Nephron (organoid): ENCODE measurements at regions not wholly inside any gene's neighbourhood (a gene's known extent, or its start where the extent isn't known, plus 50 kb on each side); places are given as distances from the start of the nearest gene placed in this dataset.

Source experiments
- H3K27ac Mint-ChIP-seq, 3 experiments: 2 replicates each; pipeline ENCODE4 v1.8.0; 2020; ENCODE audit warnings: mixed read lengths in 3 of 3, mild to moderate bottlenecking in 2 of 3, moderate library complexity in 1 of 3
- H3K27me3 Mint-ChIP-seq: 2 replicates; pipeline ENCODE4 v1.8.0; 2021; ENCODE audit warnings: low read depth, mild to moderate bottlenecking, moderate library complexity, mixed read lengths
- H3K36me3 Mint-ChIP-seq: 2 replicates; pipeline ENCODE4 v1.8.0; 2020; ENCODE audit warnings: low read depth, mixed read lengths
- H3K4me1 Mint-ChIP-seq: 2 replicates; pipeline ENCODE4 v1.8.0; 2020; ENCODE audit warnings: mixed read lengths
- H3K4me3 Mint-ChIP-seq, 3 experiments: 2 replicates each; pipeline ENCODE4 v1.8.0; 2020; ENCODE audit warnings: mild to moderate bottlenecking in 3 of 3, mixed read lengths in 3 of 3, moderate library complexity in 2 of 3
- H3K9me3 Mint-ChIP-seq: 2 replicates; pipeline ENCODE4 v1.8.0; 2020; ENCODE audit warnings: mixed read lengths
- CTCF ChIP-seq, 3 experiments: fragments of 200-600 bp; sonication (generic); IDR thresholded peaks; one replicate each; pipeline ENCODE4 v1.5.0; 2021; ENCODE audit warnings: antibody characterized with exemption in 3 of 3; ENCODE audit not compliant: unreplicated experiment in 3 of 3

- no peaks in the 10 kb centered on the region for H3K4me1 Mint-ChIP-seq
- H3K9me3 Mint-ChIP-seq = no peaks in the 10 kb centered on the region
- no peak for TF ChIP-seq CTCF (IDR thresholded peaks at IDR 0.05; ENCODE audit: unreplicated experiment in 3 of 3)
- H3K36me3 Mint-ChIP-seq = no peaks in the 10 kb centered on the region
- no peak overlapping the region for H3K27ac Mint-ChIP-seq
- no peaks in the 10 kb centered on the region for H3K27me3 Mint-ChIP-seq
- H3K4me3 Mint-ChIP-seq = no peak overlapping the region
These were observed 1054.9 kb upstream of the NXPH2 start for GRCh38 chr2:139835101-139835500.

- Mint-ChIP-seq H3K4me1 (no peaks in the 10 kb centered on the region), H3K27ac (no peak overlapping the region), H3K9me3 (no peaks in the 10 kb centered on the region), H3K4me3 (no peak overlapping the region), H3K36me3 (no peaks in the 10 kb centered on the region), H3K27me3 (no peaks in the 10 kb centered on the region)
- TF ChIP-seq CTCF (IDR thresholded peaks at IDR 0.05; ENCODE audit: unreplicated experiment in 3 of 3) = no peak
These were observed 1047.8 kb upstream of the NXPH2 start for GRCh38 chr2:139828011-139828410.

GRCh38 chr2:139825726-139826125 is 1045.5 kb upstream of the NXPH2 start:
- Mint-ChIP-seq H3K4me1 (no peaks in the 10 kb centered on the region), H3K27ac (no peak overlapping the region), H3K36me3 (no peaks in the 10 kb centered on the region), H3K4me3 (no peak overlapping the region), H3K9me3 (peaks cover 8% of the 10 kb centered on the region), H3K27me3 (no peaks in the 10 kb centered on the region)
- no peak for TF ChIP-seq CTCF (IDR thresholded peaks at IDR 0.05; ENCODE audit: unreplicated experiment in 3 of 3)

- Mint-ChIP-seq H3K36me3 (no peaks in the 10 kb centered on the region), H3K27me3 (no peaks in the 10 kb centered on the region), H3K4me1 (no peaks in the 10 kb centered on the region), H3K4me3 (no peak overlapping the region), H3K27ac (no peak overlapping the region), H3K9me3 (peaks cover 11% of the 10 kb centered on the region)
- no peak for TF ChIP-seq CTCF (IDR thresholded peaks at IDR 0.05; ENCODE audit: unreplicated experiment in 3 of 3)
These were observed 1039.1 kb upstream of the NXPH2 start for GRCh38 chr2:139819273-139819796.

- no peak for TF ChIP-seq CTCF (IDR thresholded peaks at IDR 0.05; ENCODE audit: unreplicated experiment in 3 of 3)
- Mint-ChIP-seq H3K27ac (no peak overlapping the region), H3K4me3 (no peak overlapping the region), H3K4me1 (no peaks in the 10 kb centered on the region), H3K36me3 (no peaks in the 10 kb centered on the region), H3K27me3 (no peaks in the 10 kb centered on the region), H3K9me3 (peaks cover under 1% of the 10 kb centered on the region)
These were observed 1034.3 kb upstream of the NXPH2 start for GRCh38 chr2:139814458-139814857.

GRCh38 chr2:139813340-139813739 is 1033.2 kb upstream of the NXPH2 start:
- Mint-ChIP-seq H3K36me3 (no peaks in the 10 kb centered on the region), H3K27ac (no peak overlapping the region), H3K9me3 (no peaks in the 10 kb centered on the region), H3K27me3 (no peaks in the 10 kb centered on the region), H3K4me1 (no peaks in the 10 kb centered on the region), H3K4me3 (no peak overlapping the region)
- no peak for TF ChIP-seq CTCF (IDR thresholded peaks at IDR 0.05; ENCODE audit: unreplicated experiment in 3 of 3)
